ENCODE measurements at regions not wholly inside any gene's neighbourhood (a gene's known extent, or its start where the extent isn't known, plus 50 kb on each side); places are given as distances from the start of the nearest gene placed in this dataset.

GRCh38 chr17:65477600-65477999, 83.8 kb downstream of the AXIN2 start:
- Mint-ChIP-seq H3K27ac (no peak overlapping the region), H3K4me1 (peaks cover 10% of the 10 kb centered on the region), H3K27me3 (ENCODE audit: insufficient read depth) (peaks cover 3% of the 10 kb centered on the region), H3K4me3 (no peak overlapping the region), H3K36me3 (ENCODE audit: low read depth) (no peaks in the 10 kb centered on the region), H3K9me3 (peaks cover 10% of the 10 kb centered on the region)
- no peaks in the 10 kb centered on the region for H3K36me3 ChIP-seq (ENCODE audit: control insufficient read depth, insufficient read depth, low read length)
- WGBS, 2 experiments (ENCODE audit: insufficient coverage in 1 of 2, insufficient read length in 1 of 2), result 93 to 97% methylated on average over 3 of the region's 3 CpGs
- H3K9ac ChIP-seq (ENCODE audit: extremely low read depth, low read length, poor library complexity, severe bottlenecking), result no peak overlapping the region
- H3K4me1 ChIP-seq (ENCODE audit: control insufficient read depth, insufficient read depth, low read length), result peaks cover 3% of the 10 kb centered on the region
- no peak overlapping the region for H3K27ac ChIP-seq (ENCODE audit: low read depth, low read length)
- no peak for TF ChIP-seq CTCF (conservative IDR thresholded peaks at IDR 0.05)
- H3K27me3 ChIP-seq (ENCODE audit: control insufficient read depth, insufficient read depth, low read length, poor library complexity, severe bottlenecking), result no peaks in the 10 kb centered on the region
- no peak overlapping the region for H3K4me3 ChIP-seq (ENCODE audit: low read length)
- no peaks in the 10 kb centered on the region for H3K9me3 ChIP-seq (ENCODE audit: control insufficient read depth, low read length)
- DNase-seq, result no peak

- no peak for TF ChIP-seq CTCF (conservative IDR thresholded peaks at IDR 0.05)
These were observed 86.8 kb downstream of the AXIN2 start for GRCh38 chr17:65474660-65475059.

GRCh38 chr17:65473985-65474384, 87.5 kb downstream of the AXIN2 start:
- DNase-seq, result no peak
- Histone ChIP-seq H3K9ac (ENCODE audit: extremely low read depth, low read length, poor library complexity, severe bottlenecking) (no peak overlapping the region), H3K36me3 (ENCODE audit: control insufficient read depth, insufficient read depth, low read length) (no peaks in the 10 kb centered on the region), H3K9me3 (ENCODE audit: control insufficient read depth, low read length) (no peaks in the 10 kb centered on the region), H3K4me1 (ENCODE audit: control insufficient read depth, insufficient read depth, low read length) (peaks cover 3% of the 10 kb centered on the region), H3K27me3 (ENCODE audit: control insufficient read depth, insufficient read depth, low read length, poor library complexity, severe bottlenecking) (no peaks in the 10 kb centered on the region), H3K4me3 (ENCODE audit: low read length) (no peak overlapping the region), H3K27ac (ENCODE audit: low read depth, low read length) (no peak overlapping the region)
- Mint-ChIP-seq H3K36me3 (ENCODE audit: low read depth) (no peaks in the 10 kb centered on the region), H3K4me3 (no peak overlapping the region), H3K4me1 (peaks cover 6% of the 10 kb centered on the region), H3K27ac (no peak overlapping the region), H3K9me3 (no peaks in the 10 kb centered on the region), H3K27me3 (ENCODE audit: insufficient read depth) (peaks cover 3% of the 10 kb centered on the region)
- no peak for TF ChIP-seq CTCF (conservative IDR thresholded peaks at IDR 0.05)

More at GRCh38 chr17:65474660-65475059, 86.8 kb downstream of the AXIN2 start:
- Histone ChIP-seq H3K27me3 (ENCODE audit: control insufficient read depth, insufficient read depth, low read length, poor library complexity, severe bottlenecking) (no peaks in the 10 kb centered on the region), H3K27ac (ENCODE audit: low read depth, low read length) (no peak overlapping the region), H3K9me3 (ENCODE audit: control insufficient read depth, low read length) (no peaks in the 10 kb centered on the region), H3K9ac (ENCODE audit: extremely low read depth, low read length, poor library complexity, severe bottlenecking) (no peak overlapping the region), H3K4me1 (ENCODE audit: control insufficient read depth, insufficient read depth, low read length) (peaks cover 3% of the 10 kb centered on the region), H3K4me3 (ENCODE audit: low read length) (no peak overlapping the region), H3K36me3 (ENCODE audit: control insufficient read depth, insufficient read depth, low read length) (no peaks in the 10 kb centered on the region)
- Mint-ChIP-seq H3K36me3 (ENCODE audit: low read depth) (no peaks in the 10 kb centered on the region), H3K9me3 (no peaks in the 10 kb centered on the region), H3K4me1 (peaks cover 6% of the 10 kb centered on the region), H3K4me3 (no peak overlapping the region), H3K27ac (no peak overlapping the region), H3K27me3 (ENCODE audit: insufficient read depth) (peaks cover 3% of the 10 kb centered on the region)
- no peak for DNase-seq
- WGBS, 2 experiments (ENCODE audit: insufficient coverage in 1 of 2, insufficient read length in 1 of 2), result 93 to 100% methylated on average over 2 of the region's 2 CpGs

All from endodermal cell (in vitro differentiated cells).